ENCODE measurements at regions not wholly inside any gene's neighbourhood (a gene's known extent, or its start where the extent isn't known, plus 50 kb on each side); places are given as distances from the start of the nearest gene placed in this dataset.

DNA sequence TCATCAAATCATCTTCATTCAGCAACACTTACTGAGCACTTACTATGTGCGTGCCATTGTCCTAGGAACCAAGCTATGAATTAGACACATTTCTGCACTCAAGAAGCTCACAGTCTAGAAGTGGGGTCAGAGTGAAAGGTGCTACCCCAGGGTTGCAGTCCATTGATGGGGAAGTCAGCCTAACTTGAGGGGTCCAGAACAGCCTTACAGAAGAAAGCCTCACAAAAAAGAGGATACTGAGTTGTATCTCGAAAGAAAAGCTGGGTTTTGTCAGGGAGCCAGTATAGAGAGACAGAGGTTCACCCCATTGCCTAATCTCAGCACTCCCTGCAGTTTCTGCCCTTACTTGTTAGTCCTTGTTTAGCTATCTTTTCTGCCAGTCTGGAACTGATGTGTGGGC, 153.1 kb upstream of the JUN start:
- intact Hi-C loops (cut with DNase I), result no loop called here
- no peaks in the 10 kb centered on the region for H3K36me3 ChIP-seq (replicated peaks in 1 of 2; ENCODE audit: insufficient read depth in 1 of 2, low read depth in 2 of 2)
- no peak overlapping the region for H3K4me3 ChIP-seq
- H3K27ac ChIP-seq, result no peak overlapping the region
- no peaks in the 10 kb centered on the region for H3K9me3 ChIP-seq
- peaks cover 19% of the 10 kb centered on the region for H3K4me1 ChIP-seq
- TF ChIP-seq CTCF (IDR thresholded peaks at IDR 0.05) (no peak), POLR2A (IDR thresholded peaks at IDR 0.05) (no peak)
- DNase-seq (no peak), ATAC-seq (no peak)
- WGBS, 2 donors, result 84 to 95% methylated on average over 2 of the region's 2 CpGs
- no peaks in the 10 kb centered on the region for H3K27me3 ChIP-seq

DNA sequence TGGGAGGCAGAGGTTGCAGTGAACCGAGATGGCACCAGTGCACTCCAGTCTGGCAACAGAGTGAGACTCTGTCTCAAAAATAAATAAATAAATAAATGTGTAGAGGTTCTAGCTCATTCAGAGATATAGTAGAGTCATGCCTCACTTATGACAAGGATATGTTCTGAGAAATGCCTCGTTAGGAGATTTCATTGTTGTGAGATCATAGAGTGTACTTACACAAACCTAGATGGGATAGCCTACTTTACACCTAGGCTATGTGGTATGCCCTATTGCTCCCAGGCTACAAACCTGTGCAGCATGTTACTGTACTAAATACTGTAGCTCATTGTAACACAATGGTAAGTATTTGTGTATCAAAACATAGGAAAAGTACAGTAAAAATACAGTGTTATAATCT, 155.3 kb upstream of the JUN start:
- Histone ChIP-seq H3K27me3 (no peaks in the 10 kb centered on the region), H3K36me3 (replicated peaks in 1 of 2; ENCODE audit: insufficient read depth in 1 of 2, low read depth in 2 of 2) (no peaks in the 10 kb centered on the region), H3K4me1 (peaks cover 27% of the 10 kb centered on the region), H3K4me3 (no peak overlapping the region), H3K9me3 (no peaks in the 10 kb centered on the region), H3K27ac (no peak overlapping the region)
- intact Hi-C loops (cut with DNase I), result no loop called here
- 71 to 86% methylated on average over 2 of the region's 2 CpGs for WGBS, 2 donors
- TF ChIP-seq CTCF (IDR thresholded peaks at IDR 0.05) (no peak), POLR2A (IDR thresholded peaks at IDR 0.05) (no peak)
- ATAC-seq (no peak), DNase-seq (no peak)

GRCh38 chr1:58939666-58940370, 156.0 kb upstream of the JUN start:
- 84 to 94% methylated on average over 6 of the region's 6 CpGs for WGBS, 2 donors
- no peaks in the 10 kb centered on the region for H3K9me3 ChIP-seq
- H3K27ac ChIP-seq, result no peak overlapping the region
- intact Hi-C loops (cut with DNase I), result no loop called here
- DNase-seq, result no peak
- H3K27me3 ChIP-seq, result no peaks in the 10 kb centered on the region
- no peak for ATAC-seq
- H3K4me3 ChIP-seq, result no peak overlapping the region
- no peak for TF ChIP-seq CTCF (IDR thresholded peaks at IDR 0.05)
- no peak for TF ChIP-seq POLR2A (IDR thresholded peaks at IDR 0.05)
- H3K4me1 ChIP-seq, result peaks cover 27% of the 10 kb centered on the region
- H3K36me3 ChIP-seq (replicated peaks in 1 of 2; ENCODE audit: insufficient read depth in 1 of 2, low read depth in 2 of 2), result no peaks in the 10 kb centered on the region

GRCh38 chr1:58941471-58942289, 157.8 kb upstream of the JUN start:
- Histone ChIP-seq H3K4me3 (no peak overlapping the region), H3K36me3 (replicated peaks in 1 of 2; ENCODE audit: insufficient read depth in 1 of 2, low read depth in 2 of 2) (no peaks in the 10 kb centered on the region), H3K9me3 (no peaks in the 10 kb centered on the region), H3K4me1 (peaks cover 27% of the 10 kb centered on the region), H3K27me3 (no peaks in the 10 kb centered on the region), H3K27ac (peak overlapping the region; percentile 55 to 68 (median 62))
- DNase-seq, result peak; percentile 35 to 59 (median 46)
- no peak for TF ChIP-seq POLR2A (IDR thresholded peaks at IDR 0.05)
- no peak for TF ChIP-seq CTCF (IDR thresholded peaks at IDR 0.05)
- intact Hi-C loops (cut with DNase I), result no loop called here
- WGBS, 2 donors, result 27 to 29% methylated on average over 4 of the region's 4 CpGs
- ATAC-seq, result peak; percentile 61
